Stimulated activated CD4-positive, alpha-beta T cell treated with anti-CD3 and anti-CD28 coated beads, Interleukin-2, amount 100 ng/mL, for 48 hours (primary cell): ENCODE measurements at regions not wholly inside any gene's neighbourhood (a gene's known extent, or its start where the extent isn't known, plus 50 kb on each side); places are given as distances from the start of the nearest gene placed in this dataset.

Experiments
- DNase-seq, 2 donors: peaks; one replicate each; pipeline ENCODE4 v3.0.0-alpha.2; 2020

DNA sequence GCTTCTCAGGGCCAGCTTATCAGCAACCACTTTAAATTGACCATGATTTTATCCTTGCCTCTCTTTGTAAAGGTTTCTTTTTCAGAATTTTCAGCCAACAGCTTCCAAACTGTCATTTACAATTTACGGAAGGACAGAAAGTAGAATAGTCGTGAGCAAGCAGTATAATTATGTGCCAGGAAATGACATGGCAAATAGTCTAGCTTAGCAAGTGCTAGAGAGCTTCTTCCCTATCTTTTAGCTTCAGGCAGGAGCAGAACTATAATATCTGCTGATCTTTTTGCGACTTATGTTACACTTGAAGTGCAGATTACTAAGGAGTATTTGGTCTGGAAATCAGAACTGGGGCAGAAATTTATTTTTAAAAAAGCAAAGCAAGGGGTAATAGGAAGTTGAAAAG, 123.0 kb upstream of the AP1S2 start:
- DNase-seq: no peak

DNA sequence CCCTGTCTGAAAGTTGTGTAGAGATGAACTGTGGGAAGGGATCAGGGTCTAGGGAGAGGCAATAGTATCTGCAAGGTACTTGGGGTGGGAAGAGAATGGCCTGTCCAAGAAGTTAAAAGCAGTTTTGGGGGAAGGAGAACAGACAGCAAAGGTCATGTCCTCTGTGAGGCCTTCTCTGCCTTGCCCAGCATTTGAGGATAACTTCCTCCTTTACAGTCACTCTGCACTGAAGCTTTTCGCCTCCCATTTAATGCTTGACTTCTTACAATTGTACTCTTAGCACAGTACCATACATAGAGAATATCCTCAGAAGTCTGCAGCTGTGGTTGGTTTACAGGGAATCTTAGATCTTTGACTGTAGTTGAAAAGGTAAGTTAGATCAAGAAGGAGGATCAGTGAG, 121.8 kb upstream of the AP1S2 start:
- DNase-seq: no peak

DNA sequence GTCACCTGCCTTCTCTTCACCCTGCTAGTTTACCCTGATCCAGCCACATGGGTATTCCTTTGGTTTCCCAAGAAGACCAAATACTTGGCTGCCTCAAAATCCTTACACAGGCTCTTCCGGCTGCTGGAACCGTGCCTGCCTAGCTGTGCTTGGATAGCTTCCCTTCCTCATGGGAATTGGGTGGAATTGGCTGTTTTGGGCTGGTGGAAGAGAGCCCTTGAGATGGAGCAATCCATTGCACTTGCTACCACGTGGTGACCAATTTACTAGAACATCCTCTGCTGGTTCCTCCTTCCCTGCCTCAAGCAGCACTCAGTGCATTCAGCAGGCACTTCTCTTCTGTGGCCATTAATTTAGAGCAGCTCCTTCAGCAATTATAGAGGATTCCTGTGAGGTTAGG, 119.3 kb upstream of the AP1S2 start:
- DNase-seq: no peak

DNA sequence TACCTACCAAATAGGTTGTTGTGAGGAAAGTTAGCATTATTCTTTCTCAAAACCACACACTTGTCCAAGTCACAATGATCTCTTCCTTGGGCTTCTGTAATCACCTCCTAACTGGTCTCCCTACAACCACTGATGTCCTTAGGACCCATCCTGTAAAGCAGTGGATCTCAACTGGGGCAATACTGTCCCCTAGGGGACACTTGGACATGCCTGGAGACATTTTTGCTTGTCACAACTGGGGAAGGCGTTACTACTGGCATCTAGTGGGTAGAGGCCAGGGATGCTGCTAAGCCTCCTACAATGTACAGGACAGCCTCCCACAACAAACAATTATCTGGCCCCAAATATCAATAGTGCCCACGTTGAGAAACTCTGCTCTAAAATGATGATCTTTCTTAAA, 118.7 kb upstream of the AP1S2 start:
- DNase-seq: peak in 1 of 2 donors; percentile 1

DNA sequence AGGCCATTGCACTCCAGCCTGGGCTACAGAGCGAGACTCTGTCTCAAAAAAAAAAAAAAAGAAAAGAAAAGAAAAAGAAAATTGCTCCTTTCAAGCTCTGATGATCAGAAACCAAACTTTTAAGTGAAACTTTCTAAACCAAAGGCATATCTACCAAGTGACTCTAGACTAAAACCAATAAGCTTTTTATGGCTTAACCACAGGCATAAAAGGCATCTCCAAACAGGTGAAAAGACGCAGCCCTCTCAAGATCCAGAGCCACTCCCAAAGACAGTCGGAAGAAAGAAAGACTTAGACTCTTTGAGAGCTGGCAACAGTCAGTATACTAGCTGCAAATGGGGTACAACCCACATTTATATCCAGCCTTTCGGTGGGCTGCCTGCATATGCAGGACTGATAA, 117.1 kb upstream of the AP1S2 start:
- DNase-seq: no peak

DNA sequence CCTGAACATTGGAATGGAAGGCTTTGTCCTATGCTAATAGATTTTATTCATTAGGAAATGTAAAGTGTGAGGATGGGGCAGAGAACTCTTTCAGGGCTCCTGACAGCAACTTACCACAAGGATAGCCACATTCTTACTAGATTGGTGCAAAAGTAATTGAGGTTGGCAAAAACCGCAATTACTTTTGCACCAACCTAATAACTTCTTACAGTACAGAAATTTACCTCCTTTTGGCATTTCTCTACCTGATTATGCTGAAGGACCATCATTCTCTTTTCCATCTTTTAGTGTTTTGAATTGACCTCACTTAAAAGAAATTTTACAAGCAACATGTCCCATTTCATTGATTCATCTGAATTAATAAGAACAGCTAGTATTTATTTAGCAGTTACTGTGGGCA, 109.2 kb upstream of the AP1S2 start:
- DNase-seq: no peak

DNA sequence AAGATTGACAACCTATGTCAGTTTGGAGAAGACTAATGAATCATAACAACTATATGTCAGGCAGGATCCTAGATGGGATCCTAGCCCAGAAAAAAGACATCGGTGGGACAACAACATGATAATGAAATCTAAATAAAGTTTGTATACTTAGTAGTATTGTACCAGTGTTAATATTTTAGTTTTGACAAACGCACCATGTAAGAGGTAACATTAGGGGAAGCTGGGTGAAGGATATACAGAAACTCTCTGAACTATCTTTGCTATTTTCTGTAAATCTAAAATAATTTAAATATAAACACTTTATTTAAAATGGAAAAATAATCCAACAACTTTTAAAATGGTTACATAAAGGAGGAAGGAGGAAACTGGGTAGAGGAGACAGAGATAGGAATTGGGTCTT, 105.6 kb upstream of the AP1S2 start:
- DNase-seq: no peak

DNA sequence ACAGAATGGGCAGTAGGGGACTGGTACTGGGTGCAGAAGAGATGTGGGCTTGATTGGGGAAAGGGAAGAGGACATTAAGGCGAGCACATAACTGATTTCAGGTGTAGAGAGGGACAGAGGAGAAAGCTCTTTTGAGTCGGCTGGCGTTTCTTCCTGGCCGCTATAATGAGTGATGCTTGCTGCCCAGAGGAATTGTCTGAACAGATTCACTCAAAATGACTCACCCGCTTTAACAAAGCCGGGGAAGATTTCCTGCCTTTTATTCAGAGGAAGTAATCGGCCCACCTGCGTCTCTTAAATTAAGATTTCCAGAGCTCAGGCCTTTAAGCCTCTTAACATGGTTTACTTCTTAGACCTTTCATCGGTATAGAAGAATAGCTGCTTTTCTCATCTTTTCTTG, 102.1 kb upstream of the AP1S2 start:
- no peak for DNase-seq

DNA sequence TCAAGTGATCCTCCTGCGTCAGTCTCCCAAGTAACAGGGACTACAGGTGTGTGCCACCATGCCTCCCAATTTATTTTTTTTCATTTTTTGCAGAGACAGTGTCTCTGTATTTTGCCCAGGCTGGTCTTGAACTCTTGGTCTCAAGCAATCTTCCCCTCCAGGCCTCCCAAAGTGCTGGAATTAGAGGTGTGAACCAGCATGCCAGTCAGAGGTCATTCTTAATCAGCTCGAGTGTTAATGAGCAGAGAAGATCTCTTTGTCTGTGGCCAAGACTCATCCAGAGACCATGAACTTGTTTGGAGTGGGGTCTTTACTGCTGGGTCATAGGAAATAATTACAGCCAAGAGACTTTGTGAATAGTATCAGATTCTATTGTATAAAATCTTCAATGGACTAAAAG, 99.2 kb upstream of the AP1S2 start:
- DNase-seq: no peak

DNA sequence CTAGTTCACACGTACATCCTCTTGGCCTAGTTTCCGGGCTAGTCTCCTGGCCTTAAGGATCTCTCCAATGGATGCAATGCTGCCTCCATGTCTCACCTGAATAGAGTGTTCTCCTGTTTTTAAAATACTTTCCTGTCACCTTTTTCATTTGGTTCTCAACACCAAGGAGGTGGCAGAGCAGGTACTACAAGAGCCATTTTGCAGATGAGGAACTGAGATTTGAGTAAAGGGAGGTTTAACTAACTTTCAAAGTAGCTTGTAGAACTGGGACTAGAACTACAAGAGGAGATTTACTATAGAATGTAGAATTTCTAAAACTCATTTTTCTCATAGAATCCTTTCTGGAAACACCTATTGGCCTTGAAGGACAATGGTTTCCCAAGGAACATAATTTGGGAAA, 97.6 kb upstream of the AP1S2 start:
- no peak for DNase-seq

DNA sequence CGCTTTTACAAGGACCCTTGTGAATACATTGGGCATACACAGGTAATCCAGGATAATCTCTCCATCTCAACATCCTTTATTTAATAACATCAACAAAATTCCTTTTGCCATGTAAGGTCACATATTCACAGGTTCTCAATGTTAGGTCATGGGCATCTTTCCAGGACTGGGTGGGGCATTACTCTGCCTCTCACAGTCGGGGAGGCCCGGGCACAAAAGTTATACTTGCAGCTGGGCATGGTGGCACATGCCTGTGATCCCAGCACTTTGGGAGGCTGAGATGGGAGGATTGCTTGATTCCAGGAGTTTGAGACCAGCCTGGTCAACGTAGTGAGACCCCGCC, 93.7 kb upstream of the AP1S2 start:
- no peak for DNase-seq

DNA sequence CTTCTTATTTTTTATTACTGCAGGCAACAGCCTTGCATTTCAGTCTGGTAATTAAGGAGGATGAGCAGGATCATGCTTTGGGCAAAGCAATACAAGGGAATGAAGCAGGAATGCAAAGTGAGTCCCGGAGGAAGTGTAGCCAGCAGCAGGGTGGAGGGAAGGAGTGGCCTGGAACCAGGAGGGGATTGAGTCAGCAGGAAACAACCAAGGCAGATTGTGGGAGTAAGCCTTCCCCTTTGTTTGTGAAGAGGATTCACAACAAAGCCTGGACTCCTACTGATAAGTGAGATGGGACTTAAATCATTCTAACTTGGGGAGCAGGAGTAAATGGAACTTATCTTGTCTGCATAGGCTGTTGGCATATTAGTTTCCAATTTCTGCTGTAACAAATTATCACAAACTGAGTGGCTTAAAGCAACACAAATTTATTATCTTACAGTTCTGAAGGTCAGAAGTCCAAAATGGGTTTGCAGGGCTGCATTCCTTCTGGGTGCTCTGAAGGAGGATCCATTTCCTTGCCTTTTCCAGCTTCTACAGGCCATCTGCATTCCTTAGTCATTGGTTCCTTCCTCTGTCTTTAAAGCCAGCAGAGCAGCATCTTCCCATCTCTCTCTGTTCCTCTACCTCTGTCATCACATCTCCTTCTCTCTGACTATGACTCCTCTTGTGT, 93.2 kb upstream of the AP1S2 start:
- DNase-seq: no peak

DNA sequence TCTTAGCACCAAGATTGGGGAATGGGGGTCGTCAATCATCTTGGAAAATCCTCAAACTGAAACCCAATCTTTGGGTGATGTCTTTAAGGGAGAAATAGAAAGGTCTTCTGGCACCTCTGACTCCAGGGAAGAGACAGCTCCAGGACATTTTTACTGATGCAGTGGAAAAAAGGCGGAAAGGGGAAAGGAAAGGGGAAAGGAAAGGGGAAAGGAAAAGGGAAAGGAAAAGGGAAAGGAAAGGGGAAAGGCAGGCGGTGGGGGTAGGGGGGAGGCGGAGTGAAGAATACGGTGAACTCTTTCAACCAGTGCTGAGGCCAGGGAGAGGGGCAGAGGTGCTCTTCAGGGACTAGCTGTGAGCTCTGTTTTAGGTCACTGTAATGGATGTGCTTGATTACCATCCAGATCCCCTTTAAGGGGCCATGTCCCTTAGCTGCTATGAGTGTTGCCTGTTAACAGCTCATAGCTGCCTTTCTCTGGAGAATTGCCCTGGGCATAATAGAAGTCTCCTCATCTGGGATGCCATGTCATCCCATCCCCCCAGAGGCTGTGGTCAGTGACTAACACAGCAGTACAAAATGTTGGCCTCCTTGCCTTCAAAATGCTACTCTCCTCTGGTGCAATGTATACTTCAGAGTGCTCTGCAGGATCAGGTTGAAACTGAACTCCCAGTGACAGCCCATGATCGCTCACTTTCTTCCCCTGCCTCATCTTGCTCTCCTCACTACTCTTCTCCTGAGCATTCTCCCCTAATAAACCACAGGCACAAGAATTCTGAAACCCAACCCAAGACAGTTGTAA, 92.4 kb upstream of the AP1S2 start:
- DNase-seq: no peak

DNA sequence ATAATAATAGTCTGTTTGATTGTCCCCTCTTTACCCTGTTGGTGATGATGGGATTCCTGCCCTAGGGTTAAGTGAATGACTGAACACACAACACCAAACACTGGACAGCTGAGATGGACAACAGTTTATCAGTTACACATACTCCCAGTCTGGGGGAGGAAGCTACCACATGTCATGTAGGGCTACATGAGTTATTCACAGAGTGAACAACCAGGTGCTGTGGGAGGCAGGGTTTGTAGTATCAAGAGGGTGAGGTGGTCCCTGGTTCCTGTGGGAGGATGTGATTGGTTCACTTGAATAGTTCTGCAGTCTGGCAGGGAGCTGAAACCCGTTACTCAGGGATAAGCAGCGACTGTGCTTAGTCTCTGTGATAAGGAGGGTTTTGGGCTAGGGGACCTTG, 88.8 kb upstream of the AP1S2 start:
- no peak for DNase-seq

DNA sequence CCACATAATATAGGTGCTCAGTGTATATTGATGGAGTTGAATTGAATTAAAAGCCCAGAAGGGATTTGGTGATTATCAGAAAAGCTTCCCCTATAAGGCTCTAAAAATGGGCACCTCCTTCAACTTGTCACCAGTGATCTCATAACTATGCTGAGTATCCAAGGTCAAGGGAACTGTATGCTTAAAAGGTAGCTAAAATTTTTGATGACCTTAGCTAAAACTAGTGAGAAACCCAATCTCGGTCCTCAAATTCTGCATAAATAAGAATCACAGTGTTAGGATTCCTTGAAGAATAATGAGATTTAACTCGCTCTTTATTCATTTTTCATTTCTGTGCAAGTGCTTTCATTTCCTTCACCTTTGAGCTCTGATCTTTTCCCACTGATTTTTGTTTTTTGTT, 87.7 kb upstream of the AP1S2 start:
- DNase-seq: no peak

DNA sequence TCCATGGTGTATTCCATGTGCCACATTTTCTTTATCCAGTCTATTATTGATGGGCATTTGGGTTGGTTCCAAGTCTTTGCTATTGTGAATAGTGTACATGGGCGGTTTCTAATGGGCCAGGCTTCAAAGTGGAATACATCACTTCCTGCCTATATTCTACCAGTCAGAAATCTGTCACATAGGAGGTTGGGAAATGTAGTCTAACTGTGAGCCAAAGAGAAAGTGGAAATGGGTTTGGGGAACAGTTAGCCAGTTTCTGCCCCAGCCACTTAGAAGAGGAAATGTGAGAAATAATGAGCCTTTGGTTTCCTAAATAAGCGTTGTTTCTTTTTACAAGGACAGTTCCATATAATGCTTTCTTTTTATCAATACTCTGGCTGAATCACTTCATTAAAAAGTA, 85.1 kb upstream of the AP1S2 start:
- no peak for DNase-seq

DNA sequence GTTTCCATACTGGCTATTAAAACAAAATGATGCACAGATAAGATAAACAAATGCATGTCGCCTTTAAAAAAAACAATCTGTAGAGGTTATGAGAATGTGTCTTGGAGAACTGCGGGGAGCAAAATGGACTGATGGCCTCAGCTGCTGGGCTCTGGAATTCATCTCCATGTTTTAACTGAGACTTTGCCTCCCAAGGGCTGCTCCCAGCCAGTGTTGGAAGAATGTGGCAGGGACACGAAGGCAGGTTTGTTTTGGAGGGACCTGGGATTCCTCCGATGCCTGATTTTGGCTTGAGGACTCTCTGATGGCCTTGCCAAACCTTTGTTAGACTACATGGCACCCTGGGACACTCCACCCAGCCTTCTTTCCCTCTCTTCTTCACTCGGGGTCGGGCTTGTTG, 83.5 kb upstream of the AP1S2 start:
- no peak for DNase-seq

DNA sequence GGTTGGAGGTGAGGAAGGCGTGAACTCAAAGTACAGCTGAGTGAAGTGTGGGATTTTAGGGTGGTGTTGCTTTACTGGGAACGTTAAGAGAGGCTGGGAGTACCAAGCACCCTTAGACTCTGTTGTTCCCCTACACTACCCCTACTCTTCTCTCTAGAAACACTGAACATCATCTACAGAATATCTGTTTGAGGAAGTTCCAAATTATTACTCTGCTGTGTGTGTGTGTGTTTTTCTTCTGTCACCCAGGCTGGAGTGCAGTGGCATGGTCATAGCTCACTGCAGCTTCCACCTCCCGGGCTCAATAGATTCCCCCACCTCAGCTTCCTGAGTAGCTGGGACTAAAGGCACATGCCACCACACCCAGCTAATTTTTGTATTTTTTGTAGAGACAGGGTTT, 76.7 kb upstream of the AP1S2 start:
- no peak for DNase-seq

DNA sequence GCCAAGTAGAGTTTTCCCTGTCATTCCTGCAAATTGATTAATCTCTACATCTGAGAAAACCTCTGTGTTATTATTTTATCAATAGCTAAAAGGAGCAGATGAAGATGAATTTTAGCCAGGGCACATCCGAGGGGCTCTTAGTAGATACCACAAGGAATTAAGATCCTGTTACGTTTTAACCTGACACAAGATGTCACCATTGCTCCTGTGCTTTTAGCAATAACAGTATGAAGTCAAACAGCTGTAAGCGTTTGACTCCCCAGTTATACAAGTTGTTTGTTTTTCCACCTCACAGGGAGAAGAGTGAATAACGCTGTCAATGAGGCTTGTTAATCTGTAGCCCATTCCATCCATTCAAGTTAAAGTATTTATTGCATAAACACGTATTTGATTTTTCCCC, 76.0 kb upstream of the AP1S2 start:
- no peak for DNase-seq

DNA sequence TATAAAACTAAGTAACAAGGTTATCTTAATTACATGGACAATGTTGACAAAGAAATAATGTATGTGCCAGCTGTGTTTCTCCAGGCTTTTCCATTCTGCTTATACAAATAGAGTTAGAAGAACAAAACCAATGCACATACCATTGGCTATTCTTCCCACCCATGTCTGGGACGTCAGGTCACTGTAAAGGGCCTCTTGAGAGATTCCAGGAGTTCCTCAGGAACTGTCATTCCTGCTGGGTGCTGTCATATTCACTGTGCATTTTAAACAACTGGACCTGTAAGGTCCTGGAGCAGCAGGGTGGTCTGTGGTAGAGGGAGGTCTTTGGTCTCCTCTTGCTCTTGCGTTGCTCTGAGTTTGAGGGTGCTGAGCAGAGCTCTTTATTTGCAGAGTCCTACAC, 74.6 kb upstream of the AP1S2 start:
- DNase-seq: no peak

DNA sequence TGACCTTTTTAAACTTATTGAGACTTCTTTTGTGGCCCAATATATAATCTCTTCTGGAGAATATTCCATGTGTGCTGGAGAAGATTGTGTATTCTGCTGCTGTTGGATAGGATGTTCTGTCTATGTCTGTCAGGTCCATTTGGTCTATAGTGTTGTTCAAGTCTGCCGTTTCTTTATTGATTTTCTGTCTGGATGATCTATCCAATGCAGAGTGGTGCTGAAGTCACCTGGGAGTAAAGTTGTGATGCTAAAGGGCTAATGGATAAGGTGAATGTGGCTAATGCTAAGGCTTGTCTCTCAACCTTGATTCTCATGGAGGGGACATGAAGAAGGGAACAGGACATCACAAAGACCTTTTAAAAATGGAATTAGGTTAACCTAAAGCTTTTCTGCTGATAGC, 72.0 kb upstream of the AP1S2 start:
- no peak for DNase-seq

DNA sequence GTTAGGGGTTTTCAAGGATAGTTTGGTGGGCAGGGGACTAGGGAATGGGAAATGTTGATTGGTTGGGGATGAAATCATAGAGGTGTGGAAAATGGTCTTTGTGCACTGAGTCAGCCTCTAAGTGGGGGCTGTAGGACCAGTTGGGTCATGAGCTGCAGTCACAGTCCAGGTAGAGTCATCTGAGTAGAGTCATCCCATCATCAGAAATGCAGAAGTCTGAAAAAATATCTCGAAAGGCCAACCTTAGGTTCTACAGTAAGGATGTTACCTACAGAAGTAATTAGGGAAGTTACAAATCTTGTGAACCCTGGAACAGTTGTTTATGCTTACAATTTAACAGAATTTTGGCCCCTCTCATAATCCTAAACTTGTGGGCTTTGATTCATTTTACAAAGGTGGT, 63.4 kb upstream of the AP1S2 start:
- no peak for DNase-seq

DNA sequence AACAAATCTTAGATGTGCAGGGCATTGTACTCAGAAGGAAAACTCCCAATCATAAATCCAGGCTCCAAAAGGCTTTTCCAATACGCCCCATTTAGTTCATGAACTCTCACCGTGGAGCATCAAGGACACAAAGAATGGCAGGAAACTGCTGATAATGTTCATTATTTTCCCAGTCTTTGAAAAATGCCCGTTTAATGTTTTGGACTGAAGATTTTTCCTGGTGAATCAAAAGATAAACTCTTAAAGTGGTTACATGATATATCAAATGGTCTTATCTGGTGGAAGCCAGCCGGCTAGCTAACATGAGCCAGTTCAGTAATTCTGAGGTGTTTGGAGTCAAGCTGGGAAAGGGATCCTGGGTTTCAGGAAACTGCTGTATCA, 62.1 kb upstream of the AP1S2 start:
- no peak for DNase-seq

DNA sequence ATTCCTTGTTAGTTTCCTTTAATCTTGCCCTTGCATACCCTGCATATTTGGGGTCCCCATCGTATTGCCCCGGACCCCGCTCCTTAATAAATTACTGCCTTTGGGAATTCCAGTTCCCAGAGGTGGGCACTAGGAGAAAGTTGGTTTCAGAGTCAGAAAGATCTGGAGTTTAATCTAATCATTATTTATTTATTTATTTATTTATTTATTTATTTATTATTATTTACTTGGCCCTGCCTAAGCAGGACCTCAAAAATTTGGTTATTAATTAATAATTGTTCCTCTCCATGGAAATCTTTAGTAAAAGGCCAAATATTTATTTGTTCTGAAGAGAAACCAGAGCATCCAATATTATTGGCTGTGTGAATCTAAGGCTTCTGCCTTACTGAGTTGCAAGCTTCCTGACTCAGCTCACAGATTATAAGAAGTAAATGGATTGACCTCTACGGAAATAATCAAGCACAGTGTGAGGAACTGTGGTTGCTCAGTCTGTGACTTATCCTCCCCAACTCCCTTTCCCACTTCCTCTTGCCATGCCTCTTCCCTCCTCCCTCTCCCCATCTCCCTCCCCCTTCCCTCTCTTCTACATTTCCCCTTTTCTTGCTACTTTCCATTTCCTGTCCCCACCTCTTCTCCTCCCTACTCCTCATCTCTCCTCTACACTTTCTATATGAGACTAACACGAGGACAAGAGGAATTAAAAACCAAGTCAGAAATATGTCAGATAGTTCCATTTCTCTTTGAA, 61.5 kb upstream of the AP1S2 start:
- DNase-seq: no peak

DNA sequence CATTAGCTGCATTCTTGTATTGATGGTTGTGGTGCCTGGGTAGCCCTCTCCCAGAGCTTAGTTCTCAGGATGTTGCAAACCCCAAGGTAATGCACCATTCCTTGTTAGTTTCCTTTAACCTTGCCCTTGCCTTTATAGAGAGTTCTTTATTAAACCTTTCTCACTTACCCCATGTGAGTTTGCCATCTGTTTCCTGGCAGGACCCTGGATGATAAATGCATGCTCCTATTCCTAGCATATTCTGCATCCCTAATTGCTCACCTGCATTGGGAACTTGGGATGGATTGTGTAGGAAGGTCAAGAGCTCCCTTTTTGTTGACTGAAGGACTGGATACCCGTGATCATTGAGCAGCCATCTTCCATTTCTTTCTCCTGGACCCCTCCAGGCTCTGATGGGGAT, 59.9 kb upstream of the AP1S2 start:
- no peak for DNase-seq
